Caco-2 (cell line): ENCODE measurements at regions not wholly inside any gene's neighbourhood (a gene's known extent, or its start where the extent isn't known, plus 50 kb on each side); places are given as distances from the start of the nearest gene placed in this dataset.

Source experiments
- BruUV-seq: library from RNA; stranded (reverse); fragments of 400-500 nt; replicated peaks from 2 replicates; lab custom pipeline; 2021; lab: Mats Ljungman, UMichigan
- CTCF ChIA-PET: fragments of 300-600 bp; sonication (Branson Sonifier 250); formaldehyde crosslinking; loops from one replicate; lab custom pipeline; 2022; ENCODE audit warnings: antibody characterized with exemption; lab: Charles Lee
- POLR2A ChIA-PET: fragments of 300-600 bp; sonication (Branson Sonifier 250); formaldehyde crosslinking; loops from one replicate; lab custom pipeline; 2022; ENCODE audit warnings: antibody characterized with exemption; lab: Charles Lee
- DNase-seq, 2 experiments: peaks; one replicate each; pipeline versions ENCODE4 v3.0.0 to v3.0.0-alpha.2; 2020 to 2022
- H3K27me3 ChIP-seq: replicated peaks from 2 replicates; pipeline ENCODE4 v1.6.0; 2011; ENCODE audit warnings: low read length; ENCODE audit not compliant: control insufficient read depth, insufficient read depth
- H3K36me3 ChIP-seq: 2 replicates; pipeline ENCODE4 v1.5.1; 2011; ENCODE audit warnings: low read length; ENCODE audit not compliant: control insufficient read depth, insufficient read depth
- H3K4me1 ChIP-seq: fragments of 250-450 bp; sonication (Bioruptor Pico); 2 replicates; pipeline ENCODE4 v1.5.1; 2020; ENCODE audit warnings: mild to moderate bottlenecking
- H3K4me3 ChIP-seq: 2 replicates; pipeline ENCODE4 v1.5.1; 2011; ENCODE audit warnings: low read depth, mild to moderate bottlenecking, control low read depth, low read length
- H3K9me3 ChIP-seq: fragments of 250-450 bp; sonication (Bioruptor Pico); 2 replicates; pipeline ENCODE4 v1.5.1; 2020; ENCODE audit warnings: mild to moderate bottlenecking, moderate library complexity
- H3K27ac Mint-ChIP-seq: one replicate; pipeline ENCODE4 v1.8.0; 2022; ENCODE audit warnings: mixed read lengths; ENCODE audit not compliant: unreplicated experiment
- H3K27me3 Mint-ChIP-seq: one replicate; pipeline ENCODE4 v1.8.0; 2022; ENCODE audit warnings: mixed read lengths; ENCODE audit not compliant: insufficient read depth, unreplicated experiment
- H3K36me3 Mint-ChIP-seq: one replicate; pipeline ENCODE4 v1.8.0; 2022; ENCODE audit warnings: mild to moderate bottlenecking, mixed read lengths; ENCODE audit not compliant: insufficient read depth, unreplicated experiment
- H3K4me1 Mint-ChIP-seq: one replicate; pipeline ENCODE4 v1.8.0; 2022; ENCODE audit warnings: low read depth, mixed read lengths; ENCODE audit not compliant: unreplicated experiment
- H3K4me3 Mint-ChIP-seq: one replicate; pipeline ENCODE4 v1.8.0; 2022; ENCODE audit warnings: mild to moderate bottlenecking, moderate library complexity, mixed read lengths; ENCODE audit not compliant: unreplicated experiment
- H3K9me3 Mint-ChIP-seq: one replicate; pipeline ENCODE4 v1.8.0; 2022; ENCODE audit warnings: mixed read lengths; ENCODE audit not compliant: unreplicated experiment
- CTCF ChIP-seq, 2 experiments: fragments of 200-600 bp in 1 of 2; IDR thresholded peaks; 1 replicate in 1 of 2; 2 replicates in 1 of 2; pipeline versions ENCODE4 v1.5.1 to v1.8.0; 2011 to 2022; ENCODE audit warnings: antibody characterized with exemption in 1 of 2, control low read depth in 1 of 2, inconsistent platforms in 1 of 2, low read depth in 1 of 2, low read length in 1 of 2, mild to moderate bottlenecking in 1 of 2, moderate library complexity in 1 of 2; ENCODE audit not compliant: insufficient read depth in 1 of 2, severe bottlenecking in 1 of 2, unreplicated experiment in 1 of 2
- intact Hi-C: fragments of 100-400 bp; cut with micrococcal nuclease; formaldehyde crosslinking; loops from one replicate; pipeline ENCODE4 v1.10.0; 2022; ENCODE audit not compliant: unreplicated experiment

- Histone ChIP-seq H3K4me1 (no peaks in the 10 kb centered on the region), H3K4me3 (no peak overlapping the region), H3K9me3 (no peaks in the 10 kb centered on the region), H3K27me3 (no peaks in the 10 kb centered on the region; the same call in 1 of the 2 replicates), H3K36me3 (no peaks in the 10 kb centered on the region)
- no peaks in the 10 kb centered on the region for H3K36me3 Mint-ChIP-seq
- H3K9me3 Mint-ChIP-seq, result peaks cover 10% of the 10 kb centered on the region
- BruUV-seq, result no TSS peak
- DNase-seq, result peak in 1 of 2 experiments; percentile 17
- H3K4me1 Mint-ChIP-seq, result no peaks in the 10 kb centered on the region
- POLR2A ChIA-PET, result no interaction called here
- CTCF ChIA-PET, result no interaction called here
- TF ChIP-seq CTCF (IDR thresholded peaks at IDR 0.05; ENCODE audit: insufficient read depth in 1 of 2, low read depth in 1 of 2, low read length in 1 of 2, severe bottlenecking in 1 of 2, unreplicated experiment in 1 of 2), result no peak
- H3K27ac Mint-ChIP-seq, result no peak overlapping the region
- peaks cover 3% of the 10 kb centered on the region for H3K27me3 Mint-ChIP-seq
- intact Hi-C loops, result no loop called here
- H3K4me3 Mint-ChIP-seq, result no peak overlapping the region
These were observed 209.9 kb downstream of the USP6NL start for GRCh38 chr10:11401264-11402235.

DNA sequence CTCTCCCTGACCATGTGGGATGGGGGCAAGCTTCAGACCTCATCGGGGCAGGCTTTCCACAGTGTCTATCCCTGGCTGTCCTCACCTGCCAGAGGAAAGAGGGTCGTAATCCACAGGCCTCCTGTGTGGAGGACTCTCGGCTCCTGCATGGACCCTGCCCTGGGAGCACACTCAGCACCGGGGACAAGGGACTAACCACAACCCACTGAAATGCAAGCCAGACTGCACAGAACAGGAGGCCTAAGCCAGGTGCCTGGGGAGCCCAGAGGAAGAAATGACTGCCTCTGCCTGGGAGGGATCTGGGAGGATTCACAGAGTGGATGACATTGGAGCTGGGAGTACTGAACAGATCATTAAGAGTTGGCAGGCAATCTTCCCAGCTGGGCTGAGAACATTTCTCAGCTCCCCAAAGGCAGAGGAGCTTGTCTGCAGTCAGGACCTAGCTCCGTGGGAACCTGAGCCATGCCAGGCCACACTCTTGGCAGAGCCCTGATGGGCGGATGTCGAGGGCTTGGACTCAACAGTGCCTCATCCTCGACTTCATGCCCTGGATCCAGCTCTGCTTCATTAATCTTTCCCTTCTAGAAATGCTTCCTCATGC lies 213.4 kb downstream of the USP6NL start:
- H3K9me3 ChIP-seq, result no peaks in the 10 kb centered on the region; the same call in 1 of the 2 replicates
- intact Hi-C loops, result no loop called here
- no peaks in the 10 kb centered on the region for H3K36me3 ChIP-seq
- no peak overlapping the region for H3K4me3 ChIP-seq
- Mint-ChIP-seq H3K36me3 (no peaks in the 10 kb centered on the region), H3K27ac (no peak overlapping the region), H3K9me3 (peaks cover 10% of the 10 kb centered on the region), H3K4me3 (no peak overlapping the region), H3K4me1 (peaks cover 13% of the 10 kb centered on the region), H3K27me3 (peaks cover 6% of the 10 kb centered on the region)
- CTCF ChIA-PET, result no interaction called here
- DNase-seq, result peak in 1 of 2 experiments; percentile 27
- no TSS peak for BruUV-seq
- TF ChIP-seq CTCF (IDR thresholded peaks at IDR 0.05; ENCODE audit: insufficient read depth in 1 of 2, low read depth in 1 of 2, low read length in 1 of 2, severe bottlenecking in 1 of 2, unreplicated experiment in 1 of 2), result no peak
- H3K4me1 ChIP-seq, result no peaks in the 10 kb centered on the region
- POLR2A ChIA-PET, result no interaction called here
- no peaks in the 10 kb centered on the region; the same call in none of the 2 replicates for H3K27me3 ChIP-seq

DNA sequence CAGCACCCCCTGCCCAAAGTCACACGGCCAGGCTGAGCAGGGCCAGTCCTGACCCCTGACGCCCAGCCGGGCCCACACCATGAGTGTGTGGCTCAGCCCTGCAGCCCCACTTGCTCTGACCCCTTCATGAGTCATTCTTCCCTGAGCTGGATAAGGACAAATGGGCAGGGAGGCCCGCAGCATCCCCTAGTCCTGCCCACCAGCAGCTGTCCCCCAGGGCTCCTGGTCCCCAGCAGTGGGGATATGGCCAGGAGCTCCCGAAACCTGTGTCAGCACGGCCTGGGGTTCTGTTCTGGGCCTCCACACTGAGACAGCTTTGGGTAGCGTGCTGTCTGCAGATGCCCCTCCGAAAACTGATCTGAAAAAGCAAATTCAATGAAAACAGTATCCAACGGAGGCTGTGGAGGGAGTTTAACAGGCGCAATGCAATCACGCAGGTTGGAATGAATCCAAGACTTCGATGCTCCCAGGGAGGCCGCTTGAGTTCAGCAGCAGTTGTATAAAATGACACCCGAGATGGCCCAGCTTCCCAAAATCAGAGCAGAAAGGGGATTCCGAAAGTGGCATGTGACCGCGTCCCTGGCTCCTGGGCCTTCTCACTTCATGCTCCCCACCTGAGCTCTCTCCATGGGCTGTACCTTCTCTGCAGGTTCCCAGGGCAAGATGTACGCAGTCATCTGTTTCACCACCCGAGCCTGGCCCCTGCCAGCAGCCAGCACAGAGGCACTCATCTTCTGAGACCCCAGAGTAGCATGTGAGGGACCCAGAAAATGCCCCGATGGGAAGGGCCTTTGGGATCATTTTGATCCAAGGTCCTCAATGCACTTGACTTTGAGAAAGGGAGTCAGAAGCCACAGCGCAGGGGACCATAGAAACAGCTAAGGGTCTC lies 214.1 kb downstream of the USP6NL start:
- H3K9me3 ChIP-seq, result no peaks in the 10 kb centered on the region; the same call in 1 of the 2 replicates
- H3K27ac Mint-ChIP-seq, result no peak overlapping the region
- no peaks in the 10 kb centered on the region; the same call in none of the 2 replicates for H3K27me3 ChIP-seq
- no TSS peak for BruUV-seq
- intact Hi-C loops, result no loop called here
- no peaks in the 10 kb centered on the region for H3K4me1 ChIP-seq
- CTCF ChIA-PET, result no interaction called here
- peaks cover 9% of the 10 kb centered on the region for H3K9me3 Mint-ChIP-seq
- no peaks in the 10 kb centered on the region for H3K36me3 Mint-ChIP-seq
- no peak for TF ChIP-seq CTCF (IDR thresholded peaks at IDR 0.05; ENCODE audit: insufficient read depth in 1 of 2, low read depth in 1 of 2, low read length in 1 of 2, severe bottlenecking in 1 of 2, unreplicated experiment in 1 of 2)
- DNase-seq, result peak in 1 of 2 experiments; percentile 19
- no peaks in the 10 kb centered on the region for H3K36me3 ChIP-seq
- no peak overlapping the region for H3K4me3 Mint-ChIP-seq
- peaks cover 11% of the 10 kb centered on the region for H3K27me3 Mint-ChIP-seq
- POLR2A ChIA-PET, result no interaction called here
- H3K4me3 ChIP-seq, result no peak overlapping the region
- H3K4me1 Mint-ChIP-seq, result peaks cover 17% of the 10 kb centered on the region
